IPS-15b (cell line): ENCODE measurements at regions not wholly inside any gene's neighbourhood (a gene's known extent, or its start where the extent isn't known, plus 50 kb on each side); places are given as distances from the start of the nearest gene placed in this dataset.
"Not testable (repeated sequence)": the region's sequence is repeated elsewhere in the genome, so short reads cannot be mapped to it uniquely, and the experiment has no call there.

Experiments
- H3K27me3 ChIP-seq: one replicate; pipeline ENCODE4 v1.6.1; 2013; ENCODE audit warnings: low read length; ENCODE audit not compliant: control insufficient read depth, insufficient read depth
- H3K36me3 ChIP-seq: one replicate; pipeline ENCODE4 v1.6.1; 2013; ENCODE audit warnings: low read length; ENCODE audit not compliant: control insufficient read depth, insufficient read depth
- H3K4me1 ChIP-seq: one replicate; pipeline ENCODE4 v1.6.1; 2013; ENCODE audit warnings: mild to moderate bottlenecking, low read length; ENCODE audit not compliant: control insufficient read depth, insufficient read depth
- H3K4me3 ChIP-seq: one replicate; pipeline ENCODE4 v1.5.1; 2013; ENCODE audit warnings: low read depth, low read length
- H3K9ac ChIP-seq: one replicate; pipeline ENCODE4 v1.6.1; 2013; ENCODE audit warnings: low read depth, mild to moderate bottlenecking, low read length
- H3K9me3 ChIP-seq: one replicate; pipeline ENCODE4 v1.6.1; 2013; ENCODE audit warnings: mild to moderate bottlenecking, low read length; ENCODE audit not compliant: control insufficient read depth, insufficient read depth

GRCh38 chr18:37854396-37854795 lies 288.8 kb upstream of the CELF4 start:
- no peak overlapping the region for H3K4me3 ChIP-seq
- H3K4me1 ChIP-seq = no peaks in the 10 kb centered on the region

GRCh38 chr18:37853706-37854105 lies 288.1 kb upstream of the CELF4 start:
- Histone ChIP-seq H3K9me3 (no peaks in the 10 kb centered on the region), H3K4me1 (no peaks in the 10 kb centered on the region), H3K27me3 (no peaks in the 10 kb centered on the region), H3K4me3 (no peak overlapping the region), H3K9ac (no peak overlapping the region), H3K36me3 (no peaks in the 10 kb centered on the region)

More at GRCh38 chr18:37854396-37854795, 288.8 kb upstream of the CELF4 start:
- no peaks in the 10 kb centered on the region for H3K27me3 ChIP-seq
- H3K9ac ChIP-seq = no peak overlapping the region
- no peaks in the 10 kb centered on the region for H3K36me3 ChIP-seq
- no peaks in the 10 kb centered on the region for H3K9me3 ChIP-seq

GRCh38 chr18:37852464-37852863 lies 286.9 kb upstream of the CELF4 start:
- no peak overlapping the region for H3K4me3 ChIP-seq
- no peaks in the 10 kb centered on the region for H3K27me3 ChIP-seq
- no peak overlapping the region for H3K9ac ChIP-seq
- H3K36me3 ChIP-seq = no peaks in the 10 kb centered on the region
- H3K4me1 ChIP-seq = no peaks in the 10 kb centered on the region
- H3K9me3 ChIP-seq = no peaks in the 10 kb centered on the region

- Histone ChIP-seq H3K4me1 (peaks cover 4% of the 10 kb centered on the region), H3K9me3 (no peaks in the 10 kb centered on the region), H3K36me3 (no peaks in the 10 kb centered on the region), H3K9ac (no peak overlapping the region), H3K27me3 (no peaks in the 10 kb centered on the region), H3K4me3 (no peak overlapping the region)
Observed at GRCh38 chr18:37847544-37847943, 281.9 kb upstream of the CELF4 start.

GRCh38 chr18:37846996-37847395 lies 281.4 kb upstream of the CELF4 start:
- Histone ChIP-seq H3K27me3 (no peaks in the 10 kb centered on the region), H3K4me3 (no peak overlapping the region), H3K36me3 (no peaks in the 10 kb centered on the region), H3K4me1 (peaks cover 4% of the 10 kb centered on the region), H3K9ac (no peak overlapping the region), H3K9me3 (no peaks in the 10 kb centered on the region)

GRCh38 chr18:37845498-37845897 lies 279.9 kb upstream of the CELF4 start:
- Histone ChIP-seq H3K4me1 (peaks cover 4% of the 10 kb centered on the region), H3K9ac (no peak overlapping the region), H3K36me3 (no peaks in the 10 kb centered on the region), H3K9me3 (no peaks in the 10 kb centered on the region), H3K4me3 (no peak overlapping the region), H3K27me3 (no peaks in the 10 kb centered on the region)

GRCh38 chr18:37844209-37844970 lies 278.8 kb upstream of the CELF4 start:
- Histone ChIP-seq H3K36me3 (no peaks in the 10 kb centered on the region), H3K4me1 (peaks cover 4% of the 10 kb centered on the region), H3K27me3 (no peaks in the 10 kb centered on the region), H3K9me3 (no peaks in the 10 kb centered on the region), H3K4me3 (no peak overlapping the region), H3K9ac (no peak overlapping the region)

GRCh38 chr18:37838083-37838482 lies 272.5 kb upstream of the CELF4 start:
- Histone ChIP-seq H3K9me3 (peaks cover 1% of the 10 kb centered on the region), H3K36me3 (no peaks in the 10 kb centered on the region), H3K4me1 (peaks cover 2% of the 10 kb centered on the region), H3K27me3 (no peaks in the 10 kb centered on the region), H3K9ac (no peak overlapping the region), H3K4me3 (no peak overlapping the region)

GRCh38 chr18:37836071-37836970 lies 270.7 kb upstream of the CELF4 start:
- H3K9ac ChIP-seq = no peak overlapping the region
- H3K9me3 ChIP-seq = peaks cover 6% of the 10 kb centered on the region
- no peaks in the 10 kb centered on the region for H3K36me3 ChIP-seq
- H3K27me3 ChIP-seq = no peaks in the 10 kb centered on the region
- no peak overlapping the region for H3K4me3 ChIP-seq
- H3K4me1 ChIP-seq = peaks cover 2% of the 10 kb centered on the region

GRCh38 chr18:37832010-37832695 lies 266.6 kb upstream of the CELF4 start:
- H3K9ac ChIP-seq, H3K36me3 ChIP-seq, H3K9me3 ChIP-seq, H3K4me1 ChIP-seq, H3K4me3 ChIP-seq, H3K27me3 ChIP-seq: not testable (repeated sequence)

GRCh38 chr18:37812961-37813360 lies 247.4 kb upstream of the CELF4 start:
- Histone ChIP-seq H3K4me3 (no peak overlapping the region), H3K9ac (no peak overlapping the region), H3K9me3 (no peaks in the 10 kb centered on the region), H3K36me3 (no peaks in the 10 kb centered on the region), H3K4me1 (no peaks in the 10 kb centered on the region), H3K27me3 (no peaks in the 10 kb centered on the region)
